ENCODE measurements at regions not wholly inside any gene's neighbourhood (a gene's known extent, or its start where the extent isn't known, plus 50 kb on each side); places are given as distances from the start of the nearest gene placed in this dataset.

GRCh38 chr10:85524001-85524666 lies 842.5 kb downstream of the GRID1 start (continued):
- no peak for TF ChIP-seq ZNF133 (tag by site-specific recombination; IDR thresholded peaks at IDR 0.05)

DNA sequence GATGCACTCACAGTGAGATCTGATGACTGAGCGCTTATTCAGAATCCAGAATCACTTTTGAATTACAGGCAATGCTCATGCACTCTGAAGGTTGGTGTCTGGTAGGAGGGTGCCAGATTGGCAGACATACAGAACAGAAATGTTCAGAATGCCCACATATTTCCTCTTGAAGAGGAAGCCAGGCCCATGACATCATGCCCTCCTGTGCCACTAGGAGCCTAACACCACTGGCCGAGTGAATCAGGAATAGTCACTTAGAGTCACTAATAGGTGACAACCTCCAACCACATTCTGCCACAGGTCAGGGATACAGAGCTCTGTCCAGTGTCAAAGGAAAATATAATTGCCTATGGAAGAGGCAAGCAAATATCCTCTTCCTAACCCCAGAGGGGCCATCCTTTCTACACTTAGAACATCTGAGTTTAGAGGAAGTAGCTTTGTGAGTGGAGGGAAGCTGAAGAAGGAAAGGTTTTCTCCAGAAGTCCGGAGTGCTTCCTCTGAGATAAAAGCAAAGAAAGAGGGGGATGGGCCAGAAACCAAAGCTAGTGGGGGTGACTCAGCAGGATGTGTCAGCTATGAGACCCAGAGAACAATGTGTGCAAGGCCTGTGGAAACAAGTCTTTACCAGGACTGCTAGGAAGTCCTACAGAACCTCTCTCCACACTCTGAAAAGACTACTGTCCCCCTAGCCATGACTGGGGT lies 838.8 kb downstream of the GRID1 start:
- ChIA-PET POLR2A (no interaction called here), CTCF (no interaction called here)
- H3K4me1 ChIP-seq (ENCODE audit: control insufficient read depth, insufficient read depth, low read length): no peaks in the 10 kb centered on the region
- H3K9me3 ChIP-seq (ENCODE audit: control insufficient read depth, insufficient read depth, low read depth, low read length): no peaks in the 10 kb centered on the region
- no peak overlapping the region for H3K27ac ChIP-seq (ENCODE audit: extremely low read depth, low read depth, low read length)
- H3K36me3 ChIP-seq (ENCODE audit: control insufficient read depth in 2 of 2, insufficient read depth in 1 of 2, low read length in 2 of 2): no peaks in the 10 kb centered on the region
- TF ChIP-seq ZBTB48 (tag by site-specific recombination; IDR thresholded peaks at IDR 0.05) (no peak), ZNF521 (tag by site-specific recombination; IDR thresholded peaks at IDR 0.05) (no peak), ZNF223 (tag by site-specific recombination; IDR thresholded peaks at IDR 0.05) (no peak)
- TF ChIP-seq, protein P1, sequence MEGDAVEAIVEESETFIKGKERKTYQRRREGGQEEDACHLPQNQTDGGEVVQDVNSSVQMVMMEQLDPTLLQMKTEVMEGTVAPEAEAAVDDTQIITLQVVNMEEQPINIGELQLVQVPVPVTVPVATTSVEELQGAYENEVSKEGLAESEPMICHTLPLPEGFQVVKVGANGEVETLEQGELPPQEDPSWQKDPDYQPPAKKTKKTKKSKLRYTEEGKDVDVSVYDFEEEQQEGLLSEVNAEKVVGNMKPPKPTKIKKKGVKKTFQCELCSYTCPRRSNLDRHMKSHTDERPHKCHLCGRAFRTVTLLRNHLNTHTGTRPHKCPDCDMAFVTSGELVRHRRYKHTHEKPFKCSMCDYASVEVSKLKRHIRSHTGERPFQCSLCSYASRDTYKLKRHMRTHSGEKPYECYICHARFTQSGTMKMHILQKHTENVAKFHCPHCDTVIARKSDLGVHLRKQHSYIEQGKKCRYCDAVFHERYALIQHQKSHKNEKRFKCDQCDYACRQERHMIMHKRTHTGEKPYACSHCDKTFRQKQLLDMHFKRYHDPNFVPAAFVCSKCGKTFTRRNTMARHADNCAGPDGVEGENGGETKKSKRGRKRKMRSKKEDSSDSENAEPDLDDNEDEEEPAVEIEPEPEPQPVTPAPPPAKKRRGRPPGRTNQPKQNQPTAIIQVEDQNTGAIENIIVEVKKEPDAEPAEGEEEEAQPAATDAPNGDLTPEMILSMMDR (tag by site-specific recombination; IDR thresholded peaks at IDR 0.05): no peak
- TF ChIP-seq, protein P2, sequence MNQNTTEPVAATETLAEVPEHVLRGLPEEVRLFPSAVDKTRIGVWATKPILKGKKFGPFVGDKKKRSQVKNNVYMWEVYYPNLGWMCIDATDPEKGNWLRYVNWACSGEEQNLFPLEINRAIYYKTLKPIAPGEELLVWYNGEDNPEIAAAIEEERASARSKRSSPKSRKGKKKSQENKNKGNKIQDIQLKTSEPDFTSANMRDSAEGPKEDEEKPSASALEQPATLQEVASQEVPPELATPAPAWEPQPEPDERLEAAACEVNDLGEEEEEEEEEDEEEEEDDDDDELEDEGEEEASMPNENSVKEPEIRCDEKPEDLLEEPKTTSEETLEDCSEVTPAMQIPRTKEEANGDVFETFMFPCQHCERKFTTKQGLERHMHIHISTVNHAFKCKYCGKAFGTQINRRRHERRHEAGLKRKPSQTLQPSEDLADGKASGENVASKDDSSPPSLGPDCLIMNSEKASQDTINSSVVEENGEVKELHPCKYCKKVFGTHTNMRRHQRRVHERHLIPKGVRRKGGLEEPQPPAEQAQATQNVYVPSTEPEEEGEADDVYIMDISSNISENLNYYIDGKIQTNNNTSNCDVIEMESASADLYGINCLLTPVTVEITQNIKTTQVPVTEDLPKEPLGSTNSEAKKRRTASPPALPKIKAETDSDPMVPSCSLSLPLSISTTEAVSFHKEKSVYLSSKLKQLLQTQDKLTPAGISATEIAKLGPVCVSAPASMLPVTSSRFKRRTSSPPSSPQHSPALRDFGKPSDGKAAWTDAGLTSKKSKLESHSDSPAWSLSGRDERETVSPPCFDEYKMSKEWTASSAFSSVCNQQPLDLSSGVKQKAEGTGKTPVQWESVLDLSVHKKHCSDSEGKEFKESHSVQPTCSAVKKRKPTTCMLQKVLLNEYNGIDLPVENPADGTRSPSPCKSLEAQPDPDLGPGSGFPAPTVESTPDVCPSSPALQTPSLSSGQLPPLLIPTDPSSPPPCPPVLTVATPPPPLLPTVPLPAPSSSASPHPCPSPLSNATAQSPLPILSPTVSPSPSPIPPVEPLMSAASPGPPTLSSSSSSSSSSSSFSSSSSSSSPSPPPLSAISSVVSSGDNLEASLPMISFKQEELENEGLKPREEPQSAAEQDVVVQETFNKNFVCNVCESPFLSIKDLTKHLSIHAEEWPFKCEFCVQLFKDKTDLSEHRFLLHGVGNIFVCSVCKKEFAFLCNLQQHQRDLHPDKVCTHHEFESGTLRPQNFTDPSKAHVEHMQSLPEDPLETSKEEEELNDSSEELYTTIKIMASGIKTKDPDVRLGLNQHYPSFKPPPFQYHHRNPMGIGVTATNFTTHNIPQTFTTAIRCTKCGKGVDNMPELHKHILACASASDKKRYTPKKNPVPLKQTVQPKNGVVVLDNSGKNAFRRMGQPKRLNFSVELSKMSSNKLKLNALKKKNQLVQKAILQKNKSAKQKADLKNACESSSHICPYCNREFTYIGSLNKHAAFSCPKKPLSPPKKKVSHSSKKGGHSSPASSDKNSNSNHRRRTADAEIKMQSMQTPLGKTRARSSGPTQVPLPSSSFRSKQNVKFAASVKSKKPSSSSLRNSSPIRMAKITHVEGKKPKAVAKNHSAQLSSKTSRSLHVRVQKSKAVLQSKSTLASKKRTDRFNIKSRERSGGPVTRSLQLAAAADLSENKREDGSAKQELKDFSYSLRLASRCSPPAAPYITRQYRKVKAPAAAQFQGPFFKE (tag by site-specific recombination; IDR thresholded peaks at IDR 0.05; ENCODE audit: borderline replicate concordance): no peak
- no peak overlapping the region for H3K4me3 ChIP-seq (ENCODE audit: low read depth, low read length)

- H3K36me3 ChIP-seq (ENCODE audit: control insufficient read depth in 2 of 2, insufficient read depth in 1 of 2, low read length in 2 of 2): no peaks in the 10 kb centered on the region
- no peaks in the 10 kb centered on the region for H3K9me3 ChIP-seq (ENCODE audit: control insufficient read depth, insufficient read depth, low read depth, low read length)
- no peaks in the 10 kb centered on the region for H3K4me1 ChIP-seq (ENCODE audit: control insufficient read depth, insufficient read depth, low read length)
- peak; percentile 87 for TF ChIP-seq SETDB1 (IDR thresholded peaks at IDR 0.05; ENCODE audit: insufficient read length, low read length)
- peak; percentile 62; the same call in 1 of the 2 replicates for TF ChIP-seq TRIM28 (IDR thresholded peaks at IDR 0.05; ENCODE audit: borderline replicate concordance, low read length)
- TF ChIP-seq, protein P3, sequence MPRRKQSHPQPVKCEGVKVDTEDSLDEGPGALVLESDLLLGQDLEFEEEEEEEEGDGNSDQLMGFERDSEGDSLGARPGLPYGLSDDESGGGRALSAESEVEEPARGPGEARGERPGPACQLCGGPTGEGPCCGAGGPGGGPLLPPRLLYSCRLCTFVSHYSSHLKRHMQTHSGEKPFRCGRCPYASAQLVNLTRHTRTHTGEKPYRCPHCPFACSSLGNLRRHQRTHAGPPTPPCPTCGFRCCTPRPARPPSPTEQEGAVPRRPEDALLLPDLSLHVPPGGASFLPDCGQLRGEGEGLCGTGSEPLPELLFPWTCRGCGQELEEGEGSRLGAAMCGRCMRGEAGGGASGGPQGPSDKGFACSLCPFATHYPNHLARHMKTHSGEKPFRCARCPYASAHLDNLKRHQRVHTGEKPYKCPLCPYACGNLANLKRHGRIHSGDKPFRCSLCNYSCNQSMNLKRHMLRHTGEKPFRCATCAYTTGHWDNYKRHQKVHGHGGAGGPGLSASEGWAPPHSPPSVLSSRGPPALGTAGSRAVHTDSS (tag by site-specific recombination; IDR thresholded peaks at IDR 0.05): no peak
- no peak for TF ChIP-seq ZNF571 (tag by site-specific recombination; IDR thresholded peaks at IDR 0.05)
- no peak for TF ChIP-seq ZNF449 (tag by site-specific recombination; IDR thresholded peaks at IDR 0.05)
- TF ChIP-seq ZNF16 (tag by site-specific recombination; IDR thresholded peaks at IDR 0.05; ENCODE audit: low read depth): no peak
- no peak for TF ChIP-seq ZNF341 (tag by site-specific recombination; IDR thresholded peaks at IDR 0.05; ENCODE audit: low read depth)
- TF ChIP-seq ZNF596 (tag by site-specific recombination; IDR thresholded peaks at IDR 0.05): no peak
- peak; percentile 73 for TF ChIP-seq ZNF549 (tag by site-specific recombination; IDR thresholded peaks at IDR 0.05)
- no peak for TF ChIP-seq INSM2 (tag by site-specific recombination; IDR thresholded peaks at IDR 0.05)
- POLR2A ChIA-PET: no interaction called here
- H3K4me3 ChIP-seq (ENCODE audit: low read depth, low read length): no peak overlapping the region
- CTCF ChIA-PET: no interaction called here
- no peak overlapping the region for H3K27ac ChIP-seq (ENCODE audit: extremely low read depth, low read depth, low read length)
Measured at GRCh38 chr10:85528318-85528652, 838.3 kb downstream of the GRID1 start.
